ENCODE measurements at regions not wholly inside any gene's neighbourhood (a gene's known extent, or its start where the extent isn't known, plus 50 kb on each side); places are given as distances from the start of the nearest gene placed in this dataset.

- no peak for DNase-seq
- H3K4me3 ChIP-seq, result no peak overlapping the region
- TF ChIP-seq CTCF (IDR thresholded peaks at IDR 0.05), result no peak
- intact Hi-C loops (cut with DNase I), result no loop called here
- H3K36me3 ChIP-seq (replicated peaks in 1 of 2), result no peaks in the 10 kb centered on the region
- H3K27ac ChIP-seq, result no peak overlapping the region
- WGBS, 4 donors, result 26 to 52% (median 38%) methylated on average over 1 of the region's 1 CpG
- H3K27me3 ChIP-seq, result no peaks in the 10 kb centered on the region
- no peaks in the 10 kb centered on the region for H3K4me1 ChIP-seq (replicated peaks in 1 of 2)
- H3K9me3 ChIP-seq (replicated peaks in 1 of 3), result no peaks in the 10 kb centered on the region
Observed at GRCh38 chr16:8500351-8500750, 90.0 kb downstream of the TMEM114 start.

- Histone ChIP-seq H3K27ac (no peak overlapping the region), H3K36me3 (replicated peaks in 1 of 2) (no peaks in the 10 kb centered on the region), H3K4me3 (no peak overlapping the region), H3K27me3 (no peaks in the 10 kb centered on the region), H3K9me3 (replicated peaks in 1 of 3) (no peaks in the 10 kb centered on the region), H3K4me1 (replicated peaks in 1 of 2) (no peaks in the 10 kb centered on the region)
- WGBS, 4 donors, result 34 to 48% (median 37%) methylated on average over 3 of the region's 3 CpGs
- DNase-seq, result no peak
- intact Hi-C loops (cut with DNase I), result no loop called here
- no peak for TF ChIP-seq POLR2A (IDR thresholded peaks at IDR 0.05)
- TF ChIP-seq CTCF (IDR thresholded peaks at IDR 0.05), result no peak
Observed at GRCh38 chr16:8496364-8496763, 93.9 kb downstream of the TMEM114 start.

- DNase-seq, result no peak
- Histone ChIP-seq H3K4me1 (replicated peaks in 1 of 2) (no peaks in the 10 kb centered on the region), H3K36me3 (replicated peaks in 1 of 2) (no peaks in the 10 kb centered on the region), H3K27me3 (no peaks in the 10 kb centered on the region), H3K4me3 (no peak overlapping the region), H3K9me3 (replicated peaks in 1 of 3) (no peaks in the 10 kb centered on the region), H3K27ac (no peak overlapping the region)
- TF ChIP-seq POLR2A (IDR thresholded peaks at IDR 0.05) (no peak), CTCF (IDR thresholded peaks at IDR 0.05) (no peak)
- WGBS, 4 donors, result 25 to 44% (median 35%) methylated on average over 1 of the region's 1 CpG
- intact Hi-C loops (cut with DNase I), result no loop called here
Observed at GRCh38 chr16:8493972-8494371, 96.3 kb downstream of the TMEM114 start.

- intact Hi-C loops (cut with DNase I), result no loop called here
- Histone ChIP-seq H3K27me3 (no peaks in the 10 kb centered on the region), H3K36me3 (replicated peaks in 1 of 2) (no peaks in the 10 kb centered on the region), H3K4me3 (no peak overlapping the region), H3K4me1 (replicated peaks in 1 of 2) (no peaks in the 10 kb centered on the region), H3K9me3 (replicated peaks in 1 of 3) (no peaks in the 10 kb centered on the region), H3K27ac (no peak overlapping the region)
- no peak for TF ChIP-seq POLR2A (IDR thresholded peaks at IDR 0.05)
- no peak for TF ChIP-seq CTCF (IDR thresholded peaks at IDR 0.05)
- DNase-seq, result no peak
Observed at GRCh38 chr16:8492690-8493089, 97.6 kb downstream of the TMEM114 start.

All from adrenal gland (tissue), 9 donors.